Right forelimb (tissue), 1 donor: ENCODE measurements at regions not wholly inside any gene's neighbourhood (a gene's known extent, or its start where the extent isn't known, plus 50 kb on each side); places are given as distances from the start of the nearest gene placed in this dataset.
"Not testable (repeated sequence)": the region's sequence is repeated elsewhere in the genome, so short reads cannot be mapped to it uniquely, and the experiment has no call there.

Experiments
- DNase-seq: peaks from one replicate; pipeline ENCODE4 v3.0.0-alpha.2; 2018

- DNase-seq: no peak
Observed at GRCh38 chr12:127590868-127591267, 676.1 kb upstream of the TMEM132C start.

GRCh38 chr12:127592245-127592644 lies 674.7 kb upstream of the TMEM132C start:
- DNase-seq: no peak

DNA sequence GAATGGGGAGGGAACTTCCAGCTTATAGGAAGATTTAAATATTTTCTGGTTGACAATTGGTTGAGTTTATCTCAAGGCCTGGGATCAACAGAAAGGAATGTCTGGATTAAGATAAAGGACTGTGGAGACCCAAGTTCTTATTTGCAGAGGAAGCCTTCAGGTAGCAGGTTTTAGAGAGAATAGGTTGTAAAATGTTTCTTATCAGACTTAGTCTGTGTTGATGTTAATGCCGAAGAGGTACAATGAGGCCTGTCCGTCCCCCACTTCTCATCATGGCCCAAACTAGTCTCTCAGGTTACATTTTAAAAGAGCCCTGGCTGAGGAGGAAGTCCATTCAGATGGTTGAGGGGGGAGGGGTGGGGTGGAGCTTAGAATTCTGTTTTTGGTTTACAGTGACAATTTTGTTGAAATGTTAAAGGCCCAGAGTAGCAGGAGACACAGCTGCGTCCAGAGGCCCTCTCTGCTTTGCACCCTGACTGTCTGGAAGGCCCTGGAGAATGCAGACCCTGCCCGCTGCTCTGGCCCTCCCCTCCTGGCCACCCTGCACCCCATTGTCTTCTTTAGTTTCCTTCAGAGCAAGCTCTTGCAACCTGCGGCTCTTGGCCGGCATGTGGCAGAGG lies 672.5 kb upstream of the TMEM132C start:
- no peak for DNase-seq

DNA sequence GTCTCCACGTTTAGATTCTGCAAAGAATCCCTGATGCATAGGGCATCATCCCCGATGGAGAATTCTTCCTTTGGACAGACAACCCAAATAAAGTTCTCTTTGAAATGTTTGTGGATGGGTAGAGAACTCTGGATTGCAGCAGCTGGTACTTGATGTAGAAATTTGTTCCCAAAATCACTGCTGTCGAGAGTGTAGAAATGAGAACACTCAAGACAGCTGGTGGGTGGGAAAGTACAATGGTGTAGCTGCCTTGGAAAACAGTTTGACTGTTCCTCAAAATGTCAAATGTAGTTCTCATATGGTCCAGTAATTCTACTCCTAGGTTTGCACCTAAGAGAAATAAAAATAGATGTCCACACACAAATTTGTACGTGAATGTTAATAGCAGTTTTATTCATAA lies 671.5 kb upstream of the TMEM132C start:
- DNase-seq: no peak

- no peak for DNase-seq
Observed at GRCh38 chr12:127596891-127597290, 670.1 kb upstream of the TMEM132C start.

DNA sequence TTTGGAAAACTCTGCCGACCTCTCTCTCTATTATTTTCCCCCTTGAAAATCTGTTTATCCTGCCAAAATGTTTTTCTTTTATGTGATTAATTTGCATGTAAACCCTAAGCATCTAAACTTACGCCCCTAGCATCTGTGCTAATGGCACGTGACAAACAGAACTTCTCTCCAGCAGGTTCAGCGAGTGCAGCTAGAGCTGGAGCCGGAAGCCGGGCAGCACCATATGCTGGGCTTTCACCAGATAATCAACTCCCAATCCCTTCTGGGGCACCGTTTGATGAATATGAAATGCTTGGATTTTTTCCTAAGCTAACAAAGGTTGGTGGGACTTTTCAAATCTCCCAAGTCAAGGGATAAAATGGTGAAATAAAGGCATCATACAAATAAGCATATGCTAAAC lies 667.5 kb upstream of the TMEM132C start:
- DNase-seq: no peak

DNA sequence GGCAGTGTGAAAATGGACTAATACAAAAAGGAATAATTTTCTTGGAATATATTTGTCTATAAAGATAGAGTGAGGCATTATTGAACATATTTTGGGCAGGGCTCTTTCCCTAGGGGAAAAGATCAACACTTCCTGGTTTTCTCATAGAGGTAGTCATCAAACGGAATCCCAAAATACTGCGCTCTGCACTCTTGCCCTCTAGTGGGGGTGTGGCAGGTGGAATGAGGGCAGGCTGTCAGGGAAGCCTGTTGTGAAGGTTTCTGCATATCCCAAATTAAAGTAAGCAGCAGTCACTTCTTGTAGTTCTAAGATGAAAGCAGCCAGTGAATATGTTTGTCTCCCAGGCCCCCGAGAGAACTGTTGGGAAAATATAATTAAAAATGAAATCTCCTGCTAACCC lies 666.8 kb upstream of the TMEM132C start:
- no peak for DNase-seq

DNA sequence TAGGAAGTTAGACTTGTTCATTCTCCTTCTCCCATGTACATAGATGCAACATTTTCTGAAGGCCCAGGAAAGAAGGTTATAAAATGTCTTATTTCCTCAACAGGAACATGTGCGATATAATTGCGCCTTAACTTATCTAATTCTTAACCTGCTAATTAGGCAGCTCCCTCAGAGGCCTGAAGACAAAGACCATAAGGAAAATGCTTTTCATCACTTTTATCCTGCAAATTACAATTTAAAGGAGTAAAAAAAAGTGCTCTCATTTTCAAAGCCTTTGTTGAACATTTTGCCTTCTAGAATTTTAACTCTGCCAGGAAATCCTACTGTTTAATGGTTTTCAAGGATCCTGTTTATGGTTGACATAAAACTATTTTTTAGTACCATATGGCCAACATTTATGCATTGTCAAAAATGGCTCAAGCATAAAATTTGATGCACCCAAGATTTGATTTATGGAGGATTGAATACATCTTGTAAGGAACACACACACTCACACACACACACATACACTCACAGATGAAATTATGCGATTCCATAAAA lies 660.4 kb upstream of the TMEM132C start:
- DNase-seq: no peak

GRCh38 chr12:127607146-127607725 lies 659.7 kb upstream of the TMEM132C start:
- no peak for DNase-seq

GRCh38 chr12:127608359-127608758 lies 658.6 kb upstream of the TMEM132C start:
- not testable (repeated sequence) for DNase-seq

- no peak for DNase-seq
Observed at GRCh38 chr12:127613056-127613455, 653.9 kb upstream of the TMEM132C start.

DNA sequence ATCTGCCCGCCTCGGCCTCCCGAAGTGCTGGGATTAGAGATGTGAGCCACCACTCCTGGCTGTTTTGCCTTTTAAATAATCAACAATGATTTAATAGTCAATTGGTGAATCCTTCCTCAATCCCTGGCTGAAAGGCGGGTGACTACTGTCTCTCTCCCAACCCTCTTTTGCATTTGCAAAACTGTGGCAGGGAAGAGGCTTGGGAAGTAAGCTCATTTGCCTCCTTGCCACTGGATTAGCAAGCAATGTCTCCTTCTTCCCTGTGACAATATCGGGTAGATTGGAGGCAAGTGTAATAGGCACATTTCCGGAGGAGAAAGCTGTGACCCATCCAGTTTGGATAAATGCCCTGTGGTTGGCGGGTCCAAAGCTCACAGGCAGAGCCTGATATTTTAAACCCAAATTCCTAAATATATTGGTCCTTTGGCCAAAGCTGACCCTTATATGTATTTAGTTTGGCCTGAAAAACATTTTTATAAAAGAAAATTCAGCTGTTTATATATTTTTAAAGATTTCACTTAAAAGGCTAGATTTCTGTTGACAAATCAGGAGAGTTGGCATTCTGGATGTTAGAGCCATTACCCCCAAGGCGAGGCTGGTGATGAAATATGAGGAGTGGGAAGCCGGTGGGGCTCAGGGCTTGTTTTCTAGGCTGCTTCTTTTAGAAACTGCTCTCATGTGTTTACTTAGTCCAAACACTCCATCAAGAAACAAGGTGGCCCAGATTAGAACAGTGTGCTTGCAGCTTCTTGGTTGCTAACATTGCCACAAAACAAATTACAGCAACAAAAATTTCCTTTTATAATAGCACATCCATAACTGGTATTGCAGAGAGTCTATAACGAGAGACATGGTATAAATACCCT lies 646.9 kb upstream of the TMEM132C start:
- DNase-seq: no peak

- DNase-seq: no peak
Observed at GRCh38 chr12:127620735-127621355, 646.1 kb upstream of the TMEM132C start.

DNA sequence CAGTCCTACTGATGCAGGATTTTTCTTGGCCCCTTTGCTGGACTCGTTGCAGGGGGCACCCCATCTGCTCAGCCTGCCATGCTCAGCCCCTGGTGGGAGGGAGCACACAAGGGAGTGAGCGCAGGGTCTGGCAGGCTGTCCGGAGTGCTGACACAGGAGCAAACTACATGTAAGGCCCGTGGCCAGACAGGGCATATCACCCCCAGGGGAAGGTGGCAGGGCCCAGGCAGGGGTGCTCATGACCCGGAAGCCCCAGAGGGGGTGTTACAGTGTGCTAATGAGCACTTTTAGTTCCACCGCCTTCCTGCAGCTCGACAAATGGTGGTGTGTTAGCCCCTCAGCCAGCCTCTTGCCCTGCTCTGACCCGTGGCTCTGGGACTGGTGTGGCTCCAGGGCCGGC lies 645.6 kb upstream of the TMEM132C start:
- DNase-seq: no peak

GRCh38 chr12:127623362-127623761 lies 643.6 kb upstream of the TMEM132C start:
- DNase-seq: no peak

GRCh38 chr12:127625176-127625771 lies 641.7 kb upstream of the TMEM132C start:
- DNase-seq: no peak

- no peak for DNase-seq
Observed at GRCh38 chr12:127628645-127629044, 638.3 kb upstream of the TMEM132C start.

GRCh38 chr12:127629066-127629820 lies 637.7 kb upstream of the TMEM132C start:
- no peak for DNase-seq

GRCh38 chr12:127632461-127632860 lies 634.5 kb upstream of the TMEM132C start:
- no peak for DNase-seq

DNA sequence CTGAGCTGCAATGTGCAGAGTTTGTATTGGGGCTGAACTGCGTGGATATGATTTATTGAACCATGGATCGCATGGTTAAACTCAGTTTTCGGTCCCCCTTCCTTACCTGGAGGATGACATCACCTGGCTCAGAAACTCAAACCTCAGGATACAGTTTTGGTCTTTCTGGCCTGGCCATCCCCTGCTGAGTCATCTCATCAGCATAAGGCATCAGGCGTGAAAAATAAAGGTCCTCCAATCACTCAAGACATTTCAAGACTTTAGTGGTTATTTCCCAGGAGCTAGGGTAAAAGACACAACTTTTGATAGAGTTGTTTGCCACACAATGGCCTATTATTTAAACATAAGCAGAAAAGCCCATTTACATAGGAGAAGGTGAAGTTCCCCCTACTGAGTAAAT lies 631.1 kb upstream of the TMEM132C start:
- no peak for DNase-seq

GRCh38 chr12:127636882-127637281 lies 630.1 kb upstream of the TMEM132C start:
- no peak for DNase-seq
